ENCODE measurements at regions not wholly inside any gene's neighbourhood (a gene's known extent, or its start where the extent isn't known, plus 50 kb on each side); places are given as distances from the start of the nearest gene placed in this dataset.

DNA sequence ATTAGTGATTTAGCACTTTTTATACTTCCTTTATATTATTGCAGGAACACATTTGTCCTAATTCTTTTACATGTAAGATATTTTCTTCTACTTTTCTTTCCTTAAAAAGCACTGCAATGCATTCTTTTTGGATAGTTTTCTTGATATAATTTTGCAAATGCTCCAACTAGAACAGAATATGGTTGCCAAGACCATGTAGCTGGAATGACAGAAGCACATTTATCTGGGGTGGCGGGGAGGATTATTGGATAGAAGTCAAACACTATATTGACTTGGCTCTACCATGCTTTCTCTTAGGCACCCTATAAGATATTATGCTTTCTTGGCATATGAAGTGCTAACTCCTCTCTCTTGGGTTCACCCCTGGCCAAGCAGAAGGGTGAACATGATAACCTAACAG is 983.5 kb downstream of the FAT4 start:
- no peak for TF ChIP-seq CTCF (IDR thresholded peaks at IDR 0.05; ENCODE audit: low read depth, low read length, missing control alignments)
- no peak for DNase-seq
- in situ Hi-C loops (cut with HindIII; ENCODE audit: low pct_ligation_motif_present, low sequenced_read_pairs) = no loop called here
- no peaks in the 10 kb centered on the region for H3K27me3 ChIP-seq (replicated peaks)
- H3K4me3 ChIP-seq (ENCODE audit: low read depth, low read length) = no peak overlapping the region
- no peaks in the 10 kb centered on the region for H3K36me3 ChIP-seq (replicated peaks)
- no peak overlapping the region for H3K27ac ChIP-seq

GRCh38 chr4:126306152-126306869 is 991.6 kb downstream of the FAT4 start:
- no peaks in the 10 kb centered on the region for H3K27me3 ChIP-seq (replicated peaks)
- no peak overlapping the region for H3K4me3 ChIP-seq (ENCODE audit: low read depth, low read length)
- no peak for DNase-seq
- H3K36me3 ChIP-seq (replicated peaks) = no peaks in the 10 kb centered on the region
- TF ChIP-seq CTCF (IDR thresholded peaks at IDR 0.05; ENCODE audit: low read depth, low read length, missing control alignments) = no peak
- in situ Hi-C loops (cut with HindIII; ENCODE audit: low pct_ligation_motif_present, low sequenced_read_pairs) = no loop called here
- no peak overlapping the region for H3K27ac ChIP-seq

GRCh38 chr4:126318376-126318775 is 1003.6 kb downstream of the FAT4 start:
- Histone ChIP-seq H3K27ac (no peak overlapping the region), H3K36me3 (replicated peaks) (no peaks in the 10 kb centered on the region), H3K27me3 (replicated peaks) (no peaks in the 10 kb centered on the region), H3K4me3 (ENCODE audit: low read depth, low read length) (no peak overlapping the region)
- DNase-seq = no peak
- TF ChIP-seq CTCF (IDR thresholded peaks at IDR 0.05; ENCODE audit: low read depth, low read length, missing control alignments) = no peak
- in situ Hi-C loops (cut with HindIII; ENCODE audit: low pct_ligation_motif_present, low sequenced_read_pairs) = no loop called here

DNA sequence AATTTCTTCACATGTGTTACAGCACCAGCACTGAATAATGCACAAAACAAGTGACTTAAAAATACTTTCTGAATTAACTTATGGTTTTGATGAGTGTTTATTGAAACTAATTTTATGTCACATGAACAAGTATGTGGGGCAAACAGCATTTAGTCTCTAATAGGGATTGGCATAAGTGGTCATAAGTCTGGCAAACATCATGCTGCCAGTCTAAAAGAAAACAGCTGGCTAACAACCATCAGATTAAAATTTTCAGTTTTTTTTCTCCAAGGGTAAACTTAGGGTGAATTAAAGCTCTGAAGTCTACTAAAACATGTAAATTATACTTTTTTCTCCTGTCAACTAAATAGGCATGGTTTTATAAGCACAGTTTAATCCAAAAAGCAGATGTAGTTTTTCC is 1014.2 kb downstream of the FAT4 start:
- TF ChIP-seq CTCF (IDR thresholded peaks at IDR 0.05; ENCODE audit: low read depth, low read length, missing control alignments) = no peak
- DNase-seq = no peak
- in situ Hi-C loops (cut with HindIII; ENCODE audit: low pct_ligation_motif_present, low sequenced_read_pairs) = no loop called here
- Histone ChIP-seq H3K27me3 (replicated peaks) (no peaks in the 10 kb centered on the region), H3K4me3 (ENCODE audit: low read depth, low read length) (no peak overlapping the region), H3K27ac (no peak overlapping the region), H3K36me3 (replicated peaks) (no peaks in the 10 kb centered on the region)

DNA sequence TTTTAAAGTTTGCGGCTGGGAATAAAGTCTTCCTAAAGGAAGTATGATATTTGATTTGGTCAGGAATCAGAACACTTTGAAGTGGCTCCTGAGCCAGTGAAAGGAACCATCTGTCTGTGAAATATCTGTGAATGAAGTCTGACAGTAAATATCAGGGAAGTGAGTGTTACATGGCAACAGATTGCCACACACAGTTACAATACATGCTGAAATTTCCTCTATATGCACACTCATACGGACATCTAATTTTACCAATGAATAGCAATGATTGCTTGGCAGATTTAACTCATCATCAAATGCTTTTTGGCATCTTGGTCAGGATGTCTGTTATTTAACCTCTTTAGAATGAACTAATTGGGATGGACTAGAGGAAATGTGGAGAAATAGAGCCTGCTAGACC is 1023.8 kb downstream of the FAT4 start:
- Histone ChIP-seq H3K36me3 (replicated peaks) (no peaks in the 10 kb centered on the region), H3K27me3 (replicated peaks) (no peaks in the 10 kb centered on the region), H3K27ac (no peak overlapping the region), H3K4me3 (ENCODE audit: low read depth, low read length) (no peak overlapping the region)
- DNase-seq = no peak
- in situ Hi-C loops (cut with HindIII; ENCODE audit: low pct_ligation_motif_present, low sequenced_read_pairs) = no loop called here
- no peak for TF ChIP-seq CTCF (IDR thresholded peaks at IDR 0.05; ENCODE audit: low read depth, low read length, missing control alignments)

DNA sequence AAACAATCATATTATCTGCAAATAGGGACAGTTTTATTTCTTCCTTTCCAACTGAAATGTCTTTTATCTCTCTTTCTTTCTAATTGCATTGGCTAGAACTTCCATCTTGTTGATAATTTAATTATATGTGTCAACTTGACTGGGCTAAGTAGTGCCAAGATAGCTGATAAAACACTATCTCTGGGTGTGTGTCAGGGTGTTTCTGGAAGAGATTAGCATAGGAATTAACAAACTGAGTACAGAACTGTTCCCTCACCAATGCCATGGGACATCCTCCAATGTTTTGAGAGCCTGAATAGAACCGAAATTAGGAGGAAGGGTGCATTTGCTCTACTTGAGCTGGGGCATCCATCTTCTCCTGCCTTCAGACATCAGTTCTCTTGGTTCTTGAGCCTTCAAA is 1027.2 kb downstream of the FAT4 start:
- in situ Hi-C loops (cut with HindIII; ENCODE audit: low pct_ligation_motif_present, low sequenced_read_pairs) = no loop called here
- Histone ChIP-seq H3K27ac (no peak overlapping the region), H3K27me3 (replicated peaks) (no peaks in the 10 kb centered on the region), H3K36me3 (replicated peaks) (no peaks in the 10 kb centered on the region), H3K4me3 (ENCODE audit: low read depth, low read length) (no peak overlapping the region)
- no peak for TF ChIP-seq CTCF (IDR thresholded peaks at IDR 0.05; ENCODE audit: low read depth, low read length, missing control alignments)
- DNase-seq = no peak
